Heart left ventricle (tissue), 13 donors: ENCODE measurements at regions not wholly inside any gene's neighbourhood (a gene's known extent, or its start where the extent isn't known, plus 50 kb on each side); places are given as distances from the start of the nearest gene placed in this dataset.

Experiments
- POLR2A ChIP-seq, 2 donors: fragments of 450-650 bp; IDR thresholded peaks; one replicate each; pipeline ENCODE4 v1.6.1; 2017; ENCODE audit warnings: antibody characterized with exemption in 2 of 2, mild to moderate bottlenecking in 2 of 2, moderate library complexity in 2 of 2
- TF ChIP-seq, protein P1 (sequence below), 12 donors: fragments of 200-600 bp; sonication (generic) in 4 of 12; IDR thresholded peaks; one replicate each; pipeline versions ENCODE4 v1.5.0 to v1.8.0; 2018 to 2022; ENCODE audit warnings: antibody characterized with exemption in 12 of 12, mild to moderate bottlenecking in 5 of 12
- donor health status: ischemic (EF 13 %, LVEDD 7.1; RV severe dilation, severe dysfunction).
- donor health status: DM: no; HTN: yes; CAD: no.
- donor health status: DM: no; HTN: no; CAD: no.
- donor health status: ischemic (EF 25% LVEDD 6.9; RV normal size, moderate dysfunction).
- donor health status: ischemic (EF 25% LVEDD 5.7; RV mildly dilated, moderate dysfunction).
- donor health status: ischemic (EF 35%, LVEDD 5.7; RV mildly dilated, moderate dysfunction).
- donor health status: nonischemic (EF 11% LVEDD 7.7; RV severe dilation, severe dysfunction).
- donor health status: DM: yes; HTN: yes; CAD: no.
- donor health status: PGD.
- donor health status: ischemic (EF 29% LVEDD 5.4; RV normal size, mild dysfunction).
- donor health status: nonischemic (EF 23%, LVEDD 6.1; RV moderate dilation, normal function).

- TF ChIP-seq, protein P1, sequence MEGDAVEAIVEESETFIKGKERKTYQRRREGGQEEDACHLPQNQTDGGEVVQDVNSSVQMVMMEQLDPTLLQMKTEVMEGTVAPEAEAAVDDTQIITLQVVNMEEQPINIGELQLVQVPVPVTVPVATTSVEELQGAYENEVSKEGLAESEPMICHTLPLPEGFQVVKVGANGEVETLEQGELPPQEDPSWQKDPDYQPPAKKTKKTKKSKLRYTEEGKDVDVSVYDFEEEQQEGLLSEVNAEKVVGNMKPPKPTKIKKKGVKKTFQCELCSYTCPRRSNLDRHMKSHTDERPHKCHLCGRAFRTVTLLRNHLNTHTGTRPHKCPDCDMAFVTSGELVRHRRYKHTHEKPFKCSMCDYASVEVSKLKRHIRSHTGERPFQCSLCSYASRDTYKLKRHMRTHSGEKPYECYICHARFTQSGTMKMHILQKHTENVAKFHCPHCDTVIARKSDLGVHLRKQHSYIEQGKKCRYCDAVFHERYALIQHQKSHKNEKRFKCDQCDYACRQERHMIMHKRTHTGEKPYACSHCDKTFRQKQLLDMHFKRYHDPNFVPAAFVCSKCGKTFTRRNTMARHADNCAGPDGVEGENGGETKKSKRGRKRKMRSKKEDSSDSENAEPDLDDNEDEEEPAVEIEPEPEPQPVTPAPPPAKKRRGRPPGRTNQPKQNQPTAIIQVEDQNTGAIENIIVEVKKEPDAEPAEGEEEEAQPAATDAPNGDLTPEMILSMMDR (IDR thresholded peaks at IDR 0.05): no peak
- TF ChIP-seq POLR2A (IDR thresholded peaks at IDR 0.05): no peak
These were observed 245.9 kb upstream of the FOXQ1 start for GRCh38 chr6:1065986-1066385.
